Testis (tissue), 2 donors: ENCODE measurements at regions not wholly inside any gene's neighbourhood (a gene's known extent, or its start where the extent isn't known, plus 50 kb on each side); places are given as distances from the start of the nearest gene placed in this dataset.

Experiments used
- CTCF ChIP-seq, 3 experiments: fragments of 450-650 bp in 2 of 3; fragments of 200-600 bp in 1 of 3; sonication (generic) in 1 of 3; IDR thresholded peaks; one replicate each; pipeline ENCODE4 v1.5.1; 2016 to 2019; ENCODE audit warnings: antibody characterized with exemption in 3 of 3, mild to moderate bottlenecking in 2 of 3, moderate library complexity in 1 of 3
- POLR2A ChIP-seq: fragments of 450-650 bp; IDR thresholded peaks from one replicate; pipeline ENCODE4 v1.6.1; 2017; ENCODE audit warnings: antibody characterized with exemption, mild to moderate bottlenecking, moderate library complexity

GRCh38 chr4:29289118-29289517 is 1431.1 kb upstream of the PCDH7 start:
- TF ChIP-seq CTCF (IDR thresholded peaks at IDR 0.05) (no peak), POLR2A (no peak)
